HG02938 (cell line): ENCODE measurements at regions not wholly inside any gene's neighbourhood (a gene's known extent, or its start where the extent isn't known, plus 50 kb on each side); places are given as distances from the start of the nearest gene placed in this dataset.
"Not testable (repeated sequence)": the region's sequence is repeated elsewhere in the genome, so short reads cannot be mapped to it uniquely, and the experiment has no call there.

ENCODE experiments used
- ATAC-seq: cut with Tn5 transposase; IDR thresholded peaks from one replicate; pipeline ENCODE4 v1.9.1; 2021; ENCODE audit warnings: mild to moderate bottlenecking, moderate library complexity; ENCODE audit not compliant: unreplicated experiment

- ATAC-seq: not testable (repeated sequence)
These were observed 52.9 kb downstream of the CDY2B start for GRCh38 chrY:17827155-17827554.

- ATAC-seq: not testable (repeated sequence)
These were observed 60.3 kb downstream of the CDY2B start for GRCh38 chrY:17819700-17820099.

- not testable (repeated sequence) for ATAC-seq
These were observed 60.9 kb downstream of the CDY2B start for GRCh38 chrY:17819025-17819646.

- not testable (repeated sequence) for ATAC-seq
These were observed 62.6 kb downstream of the CDY2B start for GRCh38 chrY:17817076-17818068.

- ATAC-seq: not testable (repeated sequence)
These were observed 67.4 kb downstream of the CDY2B start for GRCh38 chrY:17812664-17813063.

GRCh38 chrY:17799915-17800314 lies 80.1 kb downstream of the CDY2B start:
- not testable (repeated sequence) for ATAC-seq

- not testable (repeated sequence) for ATAC-seq
These were observed 92.8 kb downstream of the CDY2B start for GRCh38 chrY:17787214-17787613.

- ATAC-seq: not testable (repeated sequence)
These were observed 113.9 kb downstream of the CDY2B start for GRCh38 chrY:17766000-17766699.

- ATAC-seq: not testable (repeated sequence)
These were observed 120.8 kb downstream of the CDY2B start for GRCh38 chrY:17759213-17759612.

GRCh38 chrY:17752887-17753497 lies 127.0 kb downstream of the CDY2B start:
- ATAC-seq: not testable (repeated sequence)

- not testable (repeated sequence) for ATAC-seq
These were observed 140.2 kb downstream of the CDY2B start for GRCh38 chrY:17739852-17740251.

GRCh38 chrY:17729474-17729873 lies 150.5 kb downstream of the CDY2B start:
- not testable (repeated sequence) for ATAC-seq

- ATAC-seq: not testable (repeated sequence)
These were observed 163.5 kb downstream of the CDY2B start for GRCh38 chrY:17716329-17717043.

- ATAC-seq: not testable (repeated sequence)
These were observed 212.0 kb downstream of the CDY2B start for GRCh38 chrY:17668037-17668436.

GRCh38 chrY:17643052-17643451 lies 237.0 kb downstream of the CDY2B start:
- ATAC-seq: not testable (repeated sequence)

- ATAC-seq: not testable (repeated sequence)
These were observed 245.5 kb downstream of the CDY2B start for GRCh38 chrY:17634484-17634883.

GRCh38 chrY:17611256-17611655 lies 268.8 kb downstream of the CDY2B start:
- ATAC-seq: not testable (repeated sequence)

- not testable (repeated sequence) for ATAC-seq
These were observed 269.4 kb downstream of the CDY2B start for GRCh38 chrY:17610649-17611048.

GRCh38 chrY:17607150-17607549 lies 272.9 kb downstream of the CDY2B start:
- ATAC-seq: not testable (repeated sequence)

- ATAC-seq: not testable (repeated sequence)
These were observed 280.8 kb downstream of the CDY2B start for GRCh38 chrY:17599263-17599662.
